GM19455 (cell line): ENCODE measurements at regions not wholly inside any gene's neighbourhood (a gene's known extent, or its start where the extent isn't known, plus 50 kb on each side); places are given as distances from the start of the nearest gene placed in this dataset.

Source experiments
- ATAC-seq: cut with Tn5 transposase; IDR thresholded peaks from one replicate; pipeline ENCODE4 v1.9.1; 2021; ENCODE audit not compliant: unreplicated experiment

DNA sequence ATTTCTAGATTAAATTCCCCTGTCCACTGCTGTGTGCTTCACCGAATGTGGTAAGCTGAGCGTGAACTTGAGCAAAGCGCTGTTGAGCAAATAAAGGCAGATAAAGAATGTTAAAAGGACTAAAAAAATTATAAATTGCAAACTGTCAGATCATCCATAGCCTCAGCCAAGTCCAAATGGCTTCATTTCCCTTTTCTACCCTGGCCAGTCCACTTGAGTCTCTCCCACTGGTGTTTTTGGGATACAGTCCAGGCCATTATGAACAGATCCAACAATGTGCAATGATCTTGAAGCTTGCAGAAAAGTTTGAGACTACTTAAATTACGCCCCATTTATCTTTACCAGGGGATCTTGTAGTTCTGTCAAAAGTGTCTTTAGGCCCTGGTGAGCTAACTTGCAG lies 254.6 kb upstream of the PIK3C3 start:
- no peak for ATAC-seq

DNA sequence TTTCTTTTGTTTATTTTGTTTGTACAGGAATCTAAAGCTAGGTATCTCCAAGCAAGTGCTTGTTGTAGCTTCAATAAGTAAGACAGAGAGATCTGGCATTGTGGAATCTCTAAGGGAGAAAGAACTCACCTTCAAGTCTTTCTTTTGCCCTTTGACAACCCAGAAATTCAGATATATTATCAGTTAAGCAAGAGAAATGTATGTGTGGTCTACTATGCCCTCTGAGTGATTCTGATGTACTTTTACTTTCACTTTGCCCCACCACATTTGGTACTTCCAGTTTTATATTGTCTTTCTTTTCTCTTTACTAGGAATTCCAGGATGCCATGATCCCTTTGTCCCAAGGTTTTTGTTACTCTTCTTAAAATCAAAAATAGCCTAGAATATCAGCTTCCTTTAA lies 259.6 kb upstream of the PIK3C3 start:
- no peak for ATAC-seq

GRCh38 chr18:41693008-41693407 lies 262.0 kb upstream of the PIK3C3 start:
- no peak for ATAC-seq

GRCh38 chr18:41690332-41691127 lies 264.5 kb upstream of the PIK3C3 start:
- ATAC-seq: no peak

GRCh38 chr18:41687138-41687537 lies 267.9 kb upstream of the PIK3C3 start:
- no peak for ATAC-seq

DNA sequence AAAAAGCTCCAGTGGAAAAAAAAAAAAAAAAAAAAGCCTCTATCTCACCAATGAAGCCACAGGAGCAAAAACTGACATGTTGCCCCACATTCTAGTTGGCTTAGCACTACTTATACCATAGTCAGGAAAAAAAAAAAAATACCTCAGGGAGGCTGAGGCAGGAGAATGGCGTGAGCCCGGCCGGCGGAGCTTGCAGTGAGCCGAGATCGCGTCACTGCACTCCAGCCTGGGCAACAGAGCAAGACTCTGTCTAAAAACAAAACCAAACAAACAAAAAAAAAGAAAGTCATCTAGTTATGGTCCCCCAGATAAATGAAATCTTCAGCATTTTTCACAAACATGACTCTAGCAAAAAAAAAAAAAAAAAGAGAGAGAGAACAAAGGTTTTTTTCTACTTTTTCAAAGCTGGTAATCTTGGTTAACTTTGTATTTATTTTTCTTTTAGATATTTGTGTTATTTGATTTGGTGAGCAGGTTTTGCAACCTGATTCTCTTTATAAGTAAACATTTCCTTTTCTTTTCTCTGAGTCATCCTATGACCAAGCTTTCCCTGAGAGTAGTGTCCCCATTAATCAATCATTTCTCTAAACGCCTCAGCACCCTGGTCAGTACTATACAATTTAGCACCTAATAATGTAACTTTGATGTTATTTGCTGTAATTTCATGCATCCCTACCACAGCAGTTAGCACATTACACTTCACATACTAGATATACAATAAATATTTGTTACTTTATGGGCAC lies 273.7 kb upstream of the PIK3C3 start:
- ATAC-seq: no peak

DNA sequence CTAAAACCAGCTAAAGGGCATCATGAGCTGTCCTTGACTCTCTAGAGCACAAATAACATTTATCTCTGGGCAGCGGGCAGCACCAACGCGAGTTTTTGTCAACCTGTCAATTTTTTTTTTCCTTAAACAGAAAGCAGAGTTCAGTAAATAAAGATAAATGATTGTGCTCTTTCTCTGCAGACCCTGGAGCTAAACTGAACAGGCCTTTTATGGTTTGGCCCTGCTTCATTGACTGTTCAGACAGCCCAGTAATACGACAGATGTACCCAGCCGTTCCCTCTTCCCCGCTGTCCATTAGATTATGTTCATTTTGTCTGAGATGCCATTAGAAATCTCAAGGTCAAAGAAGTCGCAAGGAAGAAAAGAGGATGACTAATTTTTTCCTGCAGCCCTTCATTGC lies 280.5 kb upstream of the PIK3C3 start:
- ATAC-seq: no peak

- no peak for ATAC-seq
These were observed 288.8 kb upstream of the PIK3C3 start for GRCh38 chr18:41666231-41666630.

DNA sequence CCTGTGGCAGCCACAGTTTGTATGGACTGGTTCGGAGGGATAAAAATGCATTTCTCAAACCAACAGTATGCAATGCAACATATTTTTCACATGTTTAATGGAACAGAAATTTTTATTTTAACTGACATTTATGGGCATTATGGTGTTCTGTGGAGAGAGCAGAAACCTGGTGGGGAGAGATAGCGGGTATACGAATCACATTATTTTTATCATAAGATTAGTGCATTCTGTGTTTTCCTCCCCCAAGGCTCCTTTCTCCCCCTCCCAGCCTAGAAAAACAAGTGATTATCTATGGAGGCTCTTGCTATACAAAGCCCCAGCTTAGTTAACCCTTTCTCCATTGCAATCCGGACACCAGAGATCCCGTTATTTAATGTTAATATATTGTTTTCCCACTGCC lies 289.8 kb upstream of the PIK3C3 start:
- no peak for ATAC-seq

- ATAC-seq: no peak
These were observed 294.4 kb upstream of the PIK3C3 start for GRCh38 chr18:41660654-41661053.

GRCh38 chr18:41659438-41660130 lies 295.4 kb upstream of the PIK3C3 start:
- no peak for ATAC-seq

DNA sequence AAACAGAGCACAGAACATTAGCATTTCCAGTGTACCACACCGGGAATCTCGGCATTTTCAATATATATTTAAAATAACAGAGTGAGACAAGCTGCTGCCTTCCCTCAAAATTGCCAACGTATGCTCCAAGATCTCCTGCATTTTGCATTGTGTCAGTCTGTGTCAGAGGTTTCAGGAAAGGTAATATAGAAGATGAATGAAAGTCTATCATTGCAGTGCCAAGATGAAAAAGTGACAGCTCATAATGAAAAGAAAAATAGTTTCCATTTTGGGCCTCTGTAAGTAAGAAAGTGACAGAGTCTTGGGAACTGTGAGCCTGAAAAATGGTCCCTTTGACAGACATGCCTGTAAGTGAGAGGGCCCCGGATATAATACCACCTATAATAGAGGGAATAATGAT lies 297.8 kb upstream of the PIK3C3 start:
- no peak for ATAC-seq

DNA sequence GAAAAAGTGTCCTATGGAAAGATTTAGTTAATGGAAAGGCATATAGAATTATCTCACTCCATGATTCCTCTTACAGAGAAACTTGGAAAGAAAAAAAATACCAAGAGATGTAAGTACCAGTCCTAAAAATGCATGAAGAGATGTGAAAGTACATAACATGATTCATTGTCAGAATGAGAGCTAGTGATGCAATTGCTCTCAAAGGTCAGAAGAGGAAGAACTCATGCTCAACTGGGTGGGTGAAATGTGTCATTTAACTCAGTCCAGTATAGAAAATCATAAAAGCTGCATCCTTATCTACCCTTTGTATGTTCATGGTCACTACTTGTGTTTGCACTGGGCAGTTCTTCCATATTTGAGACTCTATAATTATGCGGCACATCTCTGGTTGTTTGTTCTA lies 300.0 kb upstream of the PIK3C3 start:
- no peak for ATAC-seq

- no peak for ATAC-seq
These were observed 307.1 kb upstream of the PIK3C3 start for GRCh38 chr18:41647914-41648313.

DNA sequence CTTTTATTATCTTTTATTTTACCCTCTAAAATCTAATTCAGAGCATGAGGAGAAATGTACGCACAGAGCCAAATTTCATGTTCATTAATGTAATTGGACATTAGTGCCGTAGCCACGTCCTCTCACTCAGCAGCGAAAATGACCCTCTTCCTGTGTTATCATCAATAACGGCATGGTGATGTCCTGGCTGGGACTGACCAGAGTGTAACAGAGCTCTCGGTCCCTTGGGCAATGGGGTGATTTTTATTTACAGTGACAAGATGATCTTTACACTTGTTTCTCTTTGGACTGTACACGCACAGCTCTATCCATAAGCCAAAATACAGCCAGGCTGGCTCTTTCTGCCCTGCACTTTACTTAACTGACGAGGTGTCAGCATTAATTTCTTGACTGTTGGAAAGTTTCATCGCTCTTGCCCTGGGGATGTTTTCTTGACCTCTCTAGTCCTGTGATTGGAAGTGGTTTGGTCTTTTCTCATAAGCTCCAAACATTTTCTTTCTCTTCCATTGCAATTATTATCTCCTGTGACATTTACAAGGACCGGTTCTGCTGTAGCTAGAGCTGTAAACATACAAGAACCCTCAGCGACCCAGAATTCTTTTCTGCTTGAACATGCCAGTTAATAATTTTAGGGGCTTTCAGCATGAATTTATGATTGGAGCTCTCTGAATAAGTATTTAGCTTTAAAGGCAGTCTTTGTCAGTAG lies 308.0 kb upstream of the PIK3C3 start:
- no peak for ATAC-seq

DNA sequence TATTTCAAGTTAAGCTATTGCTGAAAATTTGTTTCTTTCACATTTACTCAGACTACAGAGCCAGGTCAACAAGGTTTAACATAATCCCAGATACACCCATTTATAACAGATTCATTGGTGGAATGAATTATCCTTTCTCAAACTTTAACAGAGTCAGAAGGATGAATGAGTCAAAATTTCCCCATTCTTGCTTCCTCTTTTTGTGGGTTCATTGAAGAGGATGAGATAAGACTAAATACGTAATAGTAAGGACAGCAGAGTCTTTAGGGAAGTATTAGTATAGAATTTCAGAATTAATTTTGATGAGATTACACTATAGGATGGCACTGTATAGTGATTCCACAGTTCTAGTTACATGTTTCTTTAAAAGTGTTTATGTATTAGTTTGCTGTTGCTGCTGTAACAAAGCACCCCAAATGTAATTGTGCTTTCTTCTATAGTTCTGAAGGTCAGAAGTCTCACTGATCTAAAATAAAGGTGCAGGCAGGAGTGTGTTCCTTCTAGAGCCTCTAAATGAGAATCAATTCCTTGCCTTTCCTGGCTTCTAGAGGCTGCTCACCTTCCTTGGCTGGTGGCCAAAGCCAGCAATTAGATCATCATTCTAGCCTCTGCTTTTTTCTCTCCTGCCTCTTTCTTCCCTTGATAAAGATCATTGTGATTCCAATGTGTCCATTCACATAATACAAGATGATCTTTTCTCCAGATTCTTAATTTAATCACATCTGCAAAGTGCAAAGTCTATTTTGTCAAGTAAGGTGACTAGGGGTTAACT lies 309.3 kb upstream of the PIK3C3 start:
- ATAC-seq: no peak

DNA sequence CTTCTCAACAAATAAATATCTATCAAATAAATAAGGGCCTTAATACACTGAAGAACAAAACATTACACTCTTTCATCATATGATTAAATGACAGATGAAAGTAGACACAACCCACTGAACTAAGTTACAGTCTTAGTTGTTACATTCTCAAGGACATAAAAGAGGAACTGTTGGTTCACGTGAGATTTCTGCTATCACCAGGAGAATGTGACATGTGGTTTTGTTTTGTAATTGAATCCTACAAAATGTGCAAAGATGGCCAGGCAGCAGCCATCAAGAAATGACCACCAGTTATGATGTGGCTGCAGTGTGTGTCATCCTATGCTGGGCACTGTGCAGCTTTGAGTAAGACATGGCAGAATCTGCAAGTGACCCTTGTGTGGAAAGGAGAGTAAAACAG lies 310.6 kb upstream of the PIK3C3 start:
- no peak for ATAC-seq

- no peak for ATAC-seq
These were observed 311.6 kb upstream of the PIK3C3 start for GRCh38 chr18:41643427-41643826.

DNA sequence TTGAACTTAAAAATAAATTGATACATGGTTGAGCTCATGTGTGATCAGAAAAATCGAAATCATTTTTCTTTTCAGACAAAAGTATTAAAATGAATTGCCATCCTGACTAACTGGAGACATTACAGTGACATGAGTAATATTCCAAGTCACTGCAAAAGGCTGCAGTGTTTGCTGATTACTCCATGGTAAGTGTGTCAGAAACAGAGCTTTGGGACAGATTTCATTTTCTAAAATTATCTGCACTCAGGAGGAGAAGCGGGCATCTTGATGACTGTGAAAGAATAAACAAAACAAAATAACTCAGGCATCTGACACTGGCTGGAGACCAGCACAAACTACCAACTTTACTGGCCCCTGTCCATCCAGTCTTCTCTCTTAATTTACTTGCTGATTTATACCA lies 312.3 kb upstream of the PIK3C3 start:
- ATAC-seq: no peak

- no peak for ATAC-seq
These were observed 315.8 kb upstream of the PIK3C3 start for GRCh38 chr18:41639218-41639617.
